WTC11 (cell line): ENCODE measurements at regions not wholly inside any gene's neighbourhood (a gene's known extent, or its start where the extent isn't known, plus 50 kb on each side); places are given as distances from the start of the nearest gene placed in this dataset.

Source experiments
- ATAC-seq: fragments of 200-7000 bp; cut with Tn5 transposase; 2 replicates; pipeline ENCODE4 v1.10.0; 2021; ENCODE audit warnings: mild to moderate bottlenecking, moderate library complexity
- CTCF ChIA-PET: fragments of 300-600 bp; sonication (Branson Sonifier 250); formaldehyde crosslinking; loops from one replicate; lab custom pipeline; 2021; ENCODE audit warnings: antibody characterized with exemption; lab: Charles Lee
- POLR2A ChIA-PET: fragments of 350-600 bp; sonication (Branson Sonifier 250); formaldehyde crosslinking; loops from one replicate; lab custom pipeline; 2021; ENCODE audit warnings: antibody characterized with exemption; lab: Charles Lee
- DNase-seq: peaks from one replicate; pipeline ENCODE4 v3.0.0; 2021; ENCODE audit warnings: low spot score
- H3K27ac Mint-ChIP-seq: 2 replicates; pipeline ENCODE4 v1.8.0; 2021; ENCODE audit warnings: mixed read lengths
- H3K27me3 Mint-ChIP-seq: 2 replicates; pipeline ENCODE4 v1.8.0; 2021; ENCODE audit warnings: low read depth, mild to moderate bottlenecking, moderate library complexity, mixed read lengths
- H3K36me3 Mint-ChIP-seq: 2 replicates; pipeline ENCODE4 v1.8.0; 2021; ENCODE audit warnings: mixed read lengths
- H3K4me1 Mint-ChIP-seq: 2 replicates; pipeline ENCODE4 v1.8.0; 2022; ENCODE audit warnings: mixed read lengths
- H3K4me3 Mint-ChIP-seq: 2 replicates; pipeline ENCODE4 v1.8.0; 2021; ENCODE audit warnings: mild to moderate bottlenecking, moderate library complexity, mixed read lengths
- H3K9me3 Mint-ChIP-seq: 2 replicates; pipeline ENCODE4 v1.8.0; 2021; ENCODE audit warnings: mixed read lengths
- AFF4 ChIP-seq: sonication (generic); formaldehyde crosslinking; IDR thresholded peaks from 2 replicates; pipeline ENCODE4 v1.8.1; 2023; ENCODE audit warnings: mild to moderate bottlenecking, missing genetic modification reagents, borderline replicate concordance
- ESRRA ChIP-seq: sonication (generic); formaldehyde crosslinking; IDR thresholded peaks from 2 replicates; pipeline ENCODE4 v1.8.1; 2022; ENCODE audit warnings: mild to moderate bottlenecking, missing genetic modification reagents, borderline replicate concordance
- HMGA2 ChIP-seq: fragments of 250-450 bp; sonication (Bioruptor Pico); IDR thresholded peaks from 2 replicates; pipeline ENCODE4 v1.4.0; 2021; ENCODE audit warnings: mild to moderate bottlenecking, moderate library complexity
- HMGXB4 ChIP-seq: sonication (generic); formaldehyde crosslinking; IDR thresholded peaks from 2 replicates; pipeline ENCODE4 v1.8.1; 2023; ENCODE audit warnings: mild to moderate bottlenecking, moderate library complexity, missing genetic modification reagents
- NFE2L1 ChIP-seq: sonication (generic); formaldehyde crosslinking; IDR thresholded peaks from 2 replicates; pipeline ENCODE4 v1.8.1; 2023; ENCODE audit warnings: missing genetic modification reagents
- PREB ChIP-seq: sonication (generic); formaldehyde crosslinking; IDR thresholded peaks from 2 replicates; pipeline ENCODE4 v1.8.1; 2022; ENCODE audit warnings: mild to moderate bottlenecking, missing genetic modification reagents, moderate library complexity, borderline replicate concordance
- TEAD1 ChIP-seq: sonication (generic); formaldehyde crosslinking; IDR thresholded peaks from 2 replicates; pipeline ENCODE4 v1.8.0; 2022; ENCODE audit warnings: mild to moderate bottlenecking, missing genetic modification reagents
- ZBTB21 ChIP-seq: sonication (generic); formaldehyde crosslinking; IDR thresholded peaks from 2 replicates; pipeline ENCODE4 v1.8.1; 2023; ENCODE audit warnings: mild to moderate bottlenecking, missing genetic modification reagents, borderline replicate concordance
- ZMAT4 ChIP-seq: fragments of 250-450 bp; sonication (Bioruptor Pico); IDR thresholded peaks from 2 replicates; pipeline ENCODE4 v1.9.0; 2021; ENCODE audit warnings: mild to moderate bottlenecking
- ZNF121 ChIP-seq: sonication (generic); formaldehyde crosslinking; IDR thresholded peaks from 2 replicates; pipeline ENCODE4 v1.8.0; 2023; ENCODE audit warnings: missing genetic modification reagents
- ZNF219 ChIP-seq: sonication (generic); formaldehyde crosslinking; IDR thresholded peaks from 2 replicates; pipeline ENCODE4 v1.8.0; 2023; ENCODE audit warnings: missing genetic modification reagents, mild to moderate bottlenecking, borderline replicate concordance
- ZNF232 ChIP-seq: sonication (generic); formaldehyde crosslinking; IDR thresholded peaks from 2 replicates; pipeline ENCODE4 v1.8.0; 2022; ENCODE audit warnings: mild to moderate bottlenecking, missing genetic modification reagents
- ZNF532 ChIP-seq: fragments of 250-450 bp; sonication (Bioruptor Pico); IDR thresholded peaks from 2 replicates; pipeline ENCODE4 v1.9.0; 2021; ENCODE audit warnings: mild to moderate bottlenecking, borderline replicate concordance

GRCh38 chr2:239728751-239729150 is 296.4 kb downstream of the NDUFA10 start:
- no peak overlapping the region for H3K27ac Mint-ChIP-seq
- no peaks in the 10 kb centered on the region; the same call in 1 of the 2 replicates for H3K36me3 Mint-ChIP-seq
- H3K4me1 Mint-ChIP-seq, result no peaks in the 10 kb centered on the region
- H3K9me3 Mint-ChIP-seq, result peaks cover 3% of the 10 kb centered on the region
- no peak overlapping the region for H3K4me3 Mint-ChIP-seq
- ATAC-seq, result no peak
- POLR2A ChIA-PET, result no interaction called here
- TF ChIP-seq ZNF121 (CRISPR knock-in tag) (no peak), ESRRA (CRISPR knock-in tag) (no peak), PREB (CRISPR knock-in tag) (no peak), TEAD1 (CRISPR knock-in tag) (no peak), NFE2L1 (CRISPR knock-in tag) (no peak), ZNF232 (CRISPR knock-in tag) (no peak), HMGA2 (CRISPR knock-in tag) (no peak), HMGXB4 (CRISPR knock-in tag) (no peak), ZMAT4 (no peak), ZNF219 (CRISPR knock-in tag) (no peak), ZBTB21 (no peak)
- CTCF ChIA-PET, result interaction anchor here (1.8 kb wide), 1 partner anchor 41 kb away, joined by 5 read pairs; no protein-coding TSS in a partner anchor
- H3K27me3 Mint-ChIP-seq, result no peaks in the 10 kb centered on the region
- no peak for DNase-seq

GRCh38 chr2:239727776-239728600 is 297.2 kb downstream of the NDUFA10 start:
- no peak for TF ChIP-seq ZNF532
- TF ChIP-seq AFF4 (CRISPR knock-in tag), result no peak
- Mint-ChIP-seq H3K27ac (no peak overlapping the region), H3K4me3 (no peak overlapping the region), H3K27me3 (no peaks in the 10 kb centered on the region), H3K36me3 (no peaks in the 10 kb centered on the region), H3K9me3 (peaks cover 6% of the 10 kb centered on the region; the same call in 1 of the 2 replicates), H3K4me1 (no peaks in the 10 kb centered on the region)
- POLR2A ChIA-PET, result no interaction called here
- CTCF ChIA-PET, result no interaction called here
- peak; percentile 8 for DNase-seq
- no peak for ATAC-seq
